HPDE6-E6E7 (cell line): ENCODE measurements at regions not wholly inside any gene's neighbourhood (a gene's known extent, or its start where the extent isn't known, plus 50 kb on each side); places are given as distances from the start of the nearest gene placed in this dataset.
"Not testable (repeated sequence)": the region's sequence is repeated elsewhere in the genome, so short reads cannot be mapped to it uniquely, and the experiment has no call there.

Experiments
- DNase-seq: peaks from one replicate; pipeline ENCODE4 v3.0.0; 2011; ENCODE audit warnings: missing footprints; ENCODE audit errors: extremely low spot score

GRCh38 chr9:82783045-82783444 lies 279.9 kb downstream of the RASEF start:
- DNase-seq: no peak

GRCh38 chr9:82784589-82784988 lies 278.4 kb downstream of the RASEF start:
- DNase-seq: no peak

- DNase-seq: no peak
Measured at GRCh38 chr9:82789155-82789824, 273.7 kb downstream of the RASEF start.

GRCh38 chr9:82790875-82791274 lies 272.1 kb downstream of the RASEF start:
- DNase-seq: no peak

GRCh38 chr9:82791692-82792091 lies 271.2 kb downstream of the RASEF start:
- no peak for DNase-seq

- DNase-seq: no peak
Measured at GRCh38 chr9:82797534-82797933, 265.4 kb downstream of the RASEF start.

- DNase-seq: no peak
Measured at GRCh38 chr9:82799286-82799685, 263.7 kb downstream of the RASEF start.

- no peak for DNase-seq
Measured at GRCh38 chr9:82805027-82805426, 257.9 kb downstream of the RASEF start.

- DNase-seq: no peak
Measured at GRCh38 chr9:82808478-82808877, 254.5 kb downstream of the RASEF start.

GRCh38 chr9:82810915-82811314 lies 252.0 kb downstream of the RASEF start:
- DNase-seq: peak; percentile 15

GRCh38 chr9:82819260-82819659 lies 243.7 kb downstream of the RASEF start:
- no peak for DNase-seq

GRCh38 chr9:82820186-82820585 lies 242.8 kb downstream of the RASEF start:
- DNase-seq: no peak

- no peak for DNase-seq
Measured at GRCh38 chr9:82829818-82830217, 233.1 kb downstream of the RASEF start.

- DNase-seq: no peak
Measured at GRCh38 chr9:82865524-82865923, 197.4 kb downstream of the RASEF start.

GRCh38 chr9:82880336-82881050 lies 182.4 kb downstream of the RASEF start:
- DNase-seq: no peak

- DNase-seq: no peak
Measured at GRCh38 chr9:82882138-82882537, 180.8 kb downstream of the RASEF start.

- DNase-seq: no peak
Measured at GRCh38 chr9:82882748-82883147, 180.2 kb downstream of the RASEF start.

GRCh38 chr9:82883436-82883835 lies 179.5 kb downstream of the RASEF start:
- no peak for DNase-seq

- DNase-seq: not testable (repeated sequence)
Measured at GRCh38 chr9:82883974-82884373, 179.0 kb downstream of the RASEF start.

- DNase-seq: no peak
Measured at GRCh38 chr9:82890401-82890800, 172.5 kb downstream of the RASEF start.

- no peak for DNase-seq
Measured at GRCh38 chr9:82890865-82891264, 172.1 kb downstream of the RASEF start.

- no peak for DNase-seq
Measured at GRCh38 chr9:82891321-82891720, 171.6 kb downstream of the RASEF start.

- DNase-seq: no peak
Measured at GRCh38 chr9:82893549-82893948, 169.4 kb downstream of the RASEF start.

GRCh38 chr9:82894548-82894947 lies 168.4 kb downstream of the RASEF start:
- no peak for DNase-seq
